Fibroblast of lung (primary cell): ENCODE measurements at regions not wholly inside any gene's neighbourhood (a gene's known extent, or its start where the extent isn't known, plus 50 kb on each side); places are given as distances from the start of the nearest gene placed in this dataset.

ENCODE experiments used
- DNase-seq, 2 donors: peaks; one replicate each; pipeline versions ENCODE4 v3.0.0 to v3.0.0-alpha.2; 2010; ENCODE audit warnings: low read depth in 2 of 2
- H2AFZ ChIP-seq: 2 replicates; pipeline ENCODE4 v1.5.1; 2012; ENCODE audit warnings: low read length, control low read depth, inconsistent platforms
- H3K27ac ChIP-seq: 2 replicates; pipeline ENCODE4 v1.5.1; 2011; ENCODE audit warnings: low read length, control low read depth; ENCODE audit not compliant: insufficient read depth
- H3K27me3 ChIP-seq: 2 replicates; pipeline ENCODE4 v1.5.1; 2011; ENCODE audit warnings: mild to moderate bottlenecking, low read length; ENCODE audit not compliant: control insufficient read depth, insufficient read depth
- H3K36me3 ChIP-seq: 2 replicates; pipeline ENCODE4 v1.5.1; 2011; ENCODE audit warnings: low read length; ENCODE audit not compliant: control insufficient read depth, insufficient read depth
- H3K4me1 ChIP-seq: 2 replicates; pipeline ENCODE4 v1.5.1; 2011; ENCODE audit warnings: low read length; ENCODE audit not compliant: control insufficient read depth, insufficient read depth; ENCODE audit errors: extremely low read depth
- H3K4me2 ChIP-seq: 2 replicates; pipeline ENCODE4 v1.5.1; 2011; ENCODE audit warnings: low read length, control low read depth; ENCODE audit not compliant: insufficient read depth; ENCODE audit errors: extremely low read depth
- H3K4me3 ChIP-seq, 4 experiments: fragments of 200-600 bp in 1 of 4; sonication (generic) in 1 of 4; replicated peaks in 1 of 4; 2 replicates each; pipeline ENCODE4 v1.5.1; 2011 to 2016; ENCODE audit warnings: low read length in 4 of 4, low read depth in 3 of 4, mild to moderate bottlenecking in 3 of 4, control low read depth in 2 of 4, inconsistent platforms in 1 of 4, mixed read lengths in 1 of 4; ENCODE audit not compliant: insufficient read depth in 1 of 4; ENCODE audit errors: control extremely low read depth in 1 of 4
- H3K79me2 ChIP-seq: 2 replicates; pipeline ENCODE4 v1.5.1; 2012; ENCODE audit warnings: mild to moderate bottlenecking, low read length, inconsistent platforms; ENCODE audit not compliant: control insufficient read depth, insufficient read depth
- H3K9ac ChIP-seq: 2 replicates; pipeline ENCODE4 v1.5.1; 2011; ENCODE audit warnings: mild to moderate bottlenecking, low read length, control low read depth; ENCODE audit not compliant: insufficient read depth
- H3K9me3 ChIP-seq: 2 replicates; pipeline ENCODE4 v1.5.1; 2012; ENCODE audit warnings: low read depth, low read length; ENCODE audit not compliant: control insufficient read depth, insufficient read depth
- H4K20me1 ChIP-seq: 2 replicates; pipeline ENCODE4 v1.5.1; 2011; ENCODE audit warnings: low read length; ENCODE audit not compliant: control insufficient read depth, insufficient read depth; ENCODE audit errors: extremely low read depth
- EZH2 ChIP-seq: IDR thresholded peaks from 2 replicates; pipeline ENCODE4 v1.5.1; 2012; ENCODE audit warnings: low read length, control low read depth, mild to moderate bottlenecking; ENCODE audit errors: missing control alignments
- TF ChIP-seq, protein P1 (sequence below), 2 donors: IDR thresholded peaks in 1 of 2; conservative IDR thresholded peaks in 1 of 2; 1 replicate in 1 of 2; 2 replicates in 1 of 2; pipeline ENCODE4 v1.5.1; 2011 to 2012; ENCODE audit warnings: low read length in 2 of 2, control low read depth in 1 of 2, inconsistent platforms in 1 of 2, low read depth in 1 of 2, mild to moderate bottlenecking in 1 of 2

DNA sequence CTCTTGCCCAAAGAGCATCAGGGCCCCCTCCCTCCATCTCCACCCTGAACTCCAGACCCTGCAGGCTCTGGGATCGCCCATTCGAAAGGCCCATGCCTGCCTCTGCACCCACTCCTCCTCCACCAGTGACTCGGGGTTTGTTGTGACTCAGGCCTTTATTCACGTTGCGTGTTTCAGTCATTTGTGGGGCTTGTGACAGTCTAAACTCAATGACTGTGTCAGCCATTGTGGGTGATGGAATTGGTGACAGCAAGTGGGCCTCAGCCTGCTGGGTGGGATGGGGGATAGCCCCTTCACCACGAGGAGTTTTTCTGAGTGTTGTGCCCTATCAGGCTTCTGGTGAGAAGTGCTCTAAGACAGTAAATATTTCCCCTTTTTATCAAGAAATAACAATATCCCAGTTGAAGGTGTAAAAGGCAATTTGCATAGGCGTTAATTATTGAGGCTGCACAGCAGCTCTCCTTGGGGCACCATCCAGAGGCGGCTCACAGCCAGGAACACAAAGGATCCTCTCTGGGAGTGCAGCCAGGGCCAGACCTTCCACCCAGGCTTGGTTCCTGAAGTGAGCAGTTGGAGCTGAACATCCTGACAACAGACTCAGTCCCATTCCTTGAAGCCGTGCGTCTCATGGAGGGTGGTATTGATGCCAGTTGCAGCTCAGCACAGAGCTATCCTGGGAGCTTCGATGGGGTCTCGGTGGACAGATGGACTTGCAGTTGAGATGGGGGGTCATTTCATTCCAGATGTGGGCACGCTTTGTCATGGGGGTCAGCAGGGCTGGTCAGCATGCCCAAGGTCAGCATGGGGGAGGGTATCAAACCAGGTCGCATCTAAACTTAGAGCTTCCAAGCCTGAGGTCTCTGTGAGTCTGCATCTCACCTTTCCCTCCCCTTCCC, 135.6 kb upstream of the CACNA1E start:
- no peak for TF ChIP-seq EZH2
- TF ChIP-seq, protein P1, sequence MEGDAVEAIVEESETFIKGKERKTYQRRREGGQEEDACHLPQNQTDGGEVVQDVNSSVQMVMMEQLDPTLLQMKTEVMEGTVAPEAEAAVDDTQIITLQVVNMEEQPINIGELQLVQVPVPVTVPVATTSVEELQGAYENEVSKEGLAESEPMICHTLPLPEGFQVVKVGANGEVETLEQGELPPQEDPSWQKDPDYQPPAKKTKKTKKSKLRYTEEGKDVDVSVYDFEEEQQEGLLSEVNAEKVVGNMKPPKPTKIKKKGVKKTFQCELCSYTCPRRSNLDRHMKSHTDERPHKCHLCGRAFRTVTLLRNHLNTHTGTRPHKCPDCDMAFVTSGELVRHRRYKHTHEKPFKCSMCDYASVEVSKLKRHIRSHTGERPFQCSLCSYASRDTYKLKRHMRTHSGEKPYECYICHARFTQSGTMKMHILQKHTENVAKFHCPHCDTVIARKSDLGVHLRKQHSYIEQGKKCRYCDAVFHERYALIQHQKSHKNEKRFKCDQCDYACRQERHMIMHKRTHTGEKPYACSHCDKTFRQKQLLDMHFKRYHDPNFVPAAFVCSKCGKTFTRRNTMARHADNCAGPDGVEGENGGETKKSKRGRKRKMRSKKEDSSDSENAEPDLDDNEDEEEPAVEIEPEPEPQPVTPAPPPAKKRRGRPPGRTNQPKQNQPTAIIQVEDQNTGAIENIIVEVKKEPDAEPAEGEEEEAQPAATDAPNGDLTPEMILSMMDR (conservative IDR thresholded peaks at IDR 0.05 in 1 of 2, IDR thresholded peaks at IDR 0.05 in 1 of 2; ENCODE audit: low read depth in 1 of 2, low read length in 2 of 2): no peak

DNA sequence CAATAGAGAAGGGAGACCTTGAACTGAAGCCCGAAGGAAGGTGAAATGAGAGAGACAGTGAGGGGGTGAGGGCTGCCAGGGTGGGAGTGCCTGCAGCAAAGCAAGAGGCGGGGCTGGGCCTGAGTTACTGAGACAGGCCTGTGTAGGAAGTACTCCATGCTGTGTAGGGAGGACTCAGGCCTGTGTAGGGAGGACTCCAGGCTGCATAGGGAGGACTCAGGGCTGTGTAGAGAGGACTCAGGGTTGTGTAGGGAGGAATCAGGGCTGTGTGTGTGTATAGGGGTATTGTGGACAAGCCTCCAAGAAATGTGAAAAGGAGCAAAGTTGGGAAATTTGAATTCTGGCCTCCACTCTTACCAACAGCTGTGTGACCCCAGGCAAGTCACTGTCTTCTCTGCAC, 133.8 kb upstream of the CACNA1E start:
- H3K27me3 ChIP-seq: no peaks in the 10 kb centered on the region
- no peak overlapping the region for H3K4me3 ChIP-seq
- no peaks in the 10 kb centered on the region for H3K79me2 ChIP-seq
- no peaks in the 10 kb centered on the region for H3K9me3 ChIP-seq
- no peaks in the 10 kb centered on the region for H3K36me3 ChIP-seq
- H3K4me1 ChIP-seq: no peaks in the 10 kb centered on the region
- TF ChIP-seq EZH2: no peak
- no peaks in the 10 kb centered on the region for H4K20me1 ChIP-seq
- no peak overlapping the region for H3K9ac ChIP-seq
- no peak overlapping the region for H3K27ac ChIP-seq
- H3K4me2 ChIP-seq: no peak overlapping the region
- no peak for DNase-seq
- no peak overlapping the region for H2AFZ ChIP-seq

More for the DNA sequence above, 135.6 kb upstream of the CACNA1E start:
- no peak overlapping the region for H3K4me2 ChIP-seq
- no peaks in the 10 kb centered on the region for H4K20me1 ChIP-seq
- H3K27ac ChIP-seq: no peak overlapping the region
- H2AFZ ChIP-seq: no peak overlapping the region
- no peaks in the 10 kb centered on the region for H3K4me1 ChIP-seq
- H3K36me3 ChIP-seq: no peaks in the 10 kb centered on the region
- H3K4me3 ChIP-seq: no peak overlapping the region
- no peak overlapping the region for H3K9ac ChIP-seq
- H3K9me3 ChIP-seq: no peaks in the 10 kb centered on the region
- H3K27me3 ChIP-seq: no peaks in the 10 kb centered on the region
- no peak for DNase-seq
- H3K79me2 ChIP-seq: no peaks in the 10 kb centered on the region

DNA sequence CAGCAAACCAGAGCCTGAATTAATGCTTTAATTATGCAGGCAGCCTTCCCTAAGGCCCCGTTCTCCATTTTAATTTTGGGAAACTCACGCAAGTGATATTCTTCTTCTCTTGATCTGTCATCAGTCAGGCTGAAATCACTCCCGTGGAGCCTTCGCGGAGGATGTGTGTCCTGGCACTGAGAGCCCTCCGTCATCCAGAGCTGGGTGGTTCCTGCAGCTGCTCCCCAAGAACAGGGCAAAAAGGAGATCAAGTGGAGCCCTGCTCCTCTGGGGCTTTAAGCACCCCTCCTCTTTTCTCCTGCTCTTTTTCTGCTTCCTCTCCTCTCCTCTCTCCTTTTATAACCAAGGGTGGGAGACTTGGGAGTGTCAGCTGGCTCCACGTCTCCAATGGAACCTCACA, 133.2 kb upstream of the CACNA1E start:
- TF ChIP-seq, protein P1 (conservative IDR thresholded peaks at IDR 0.05 in 1 of 2, IDR thresholded peaks at IDR 0.05 in 1 of 2; ENCODE audit: low read depth in 1 of 2, low read length in 2 of 2): no peak
- no peak for TF ChIP-seq EZH2
- no peaks in the 10 kb centered on the region for H4K20me1 ChIP-seq
- no peak overlapping the region for H2AFZ ChIP-seq
- no peaks in the 10 kb centered on the region for H3K27me3 ChIP-seq
- H3K4me1 ChIP-seq: no peaks in the 10 kb centered on the region
- no peaks in the 10 kb centered on the region for H3K9me3 ChIP-seq
- no peaks in the 10 kb centered on the region for H3K79me2 ChIP-seq
- no peak overlapping the region for H3K4me2 ChIP-seq
- no peak overlapping the region for H3K4me3 ChIP-seq
- no peaks in the 10 kb centered on the region for H3K36me3 ChIP-seq
- no peak overlapping the region for H3K9ac ChIP-seq
- H3K27ac ChIP-seq: no peak overlapping the region
- DNase-seq: no peak
